ENCODE measurements at regions not wholly inside any gene's neighbourhood (a gene's known extent, or its start where the extent isn't known, plus 50 kb on each side); places are given as distances from the start of the nearest gene placed in this dataset.
"Not testable (repeated sequence)": the region's sequence is repeated elsewhere in the genome, so short reads cannot be mapped to it uniquely, and the experiment has no call there.

DNA sequence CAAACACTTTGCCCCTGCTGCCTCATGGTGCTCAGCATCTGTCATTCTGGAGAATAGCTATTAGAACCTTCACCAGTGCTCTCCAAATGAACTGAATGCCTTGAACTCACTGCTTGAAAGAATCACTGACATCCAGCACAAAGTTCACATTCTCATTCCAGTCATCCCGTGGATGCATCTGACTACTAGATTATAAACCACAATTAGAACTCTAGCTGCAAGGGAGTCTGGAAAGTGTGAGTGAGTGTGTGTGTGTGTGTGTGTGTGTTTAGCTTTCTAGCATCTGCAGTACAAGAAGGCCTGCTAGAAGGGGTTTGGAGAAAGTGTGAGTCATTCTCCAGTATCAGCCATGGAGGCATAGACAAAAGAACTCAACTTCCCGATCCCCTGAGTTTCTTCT is 71.3 kb upstream of the DYNLT3 start:
- H3K27ac ChIP-seq, result no peak overlapping the region
- TF ChIP-seq, protein P1, sequence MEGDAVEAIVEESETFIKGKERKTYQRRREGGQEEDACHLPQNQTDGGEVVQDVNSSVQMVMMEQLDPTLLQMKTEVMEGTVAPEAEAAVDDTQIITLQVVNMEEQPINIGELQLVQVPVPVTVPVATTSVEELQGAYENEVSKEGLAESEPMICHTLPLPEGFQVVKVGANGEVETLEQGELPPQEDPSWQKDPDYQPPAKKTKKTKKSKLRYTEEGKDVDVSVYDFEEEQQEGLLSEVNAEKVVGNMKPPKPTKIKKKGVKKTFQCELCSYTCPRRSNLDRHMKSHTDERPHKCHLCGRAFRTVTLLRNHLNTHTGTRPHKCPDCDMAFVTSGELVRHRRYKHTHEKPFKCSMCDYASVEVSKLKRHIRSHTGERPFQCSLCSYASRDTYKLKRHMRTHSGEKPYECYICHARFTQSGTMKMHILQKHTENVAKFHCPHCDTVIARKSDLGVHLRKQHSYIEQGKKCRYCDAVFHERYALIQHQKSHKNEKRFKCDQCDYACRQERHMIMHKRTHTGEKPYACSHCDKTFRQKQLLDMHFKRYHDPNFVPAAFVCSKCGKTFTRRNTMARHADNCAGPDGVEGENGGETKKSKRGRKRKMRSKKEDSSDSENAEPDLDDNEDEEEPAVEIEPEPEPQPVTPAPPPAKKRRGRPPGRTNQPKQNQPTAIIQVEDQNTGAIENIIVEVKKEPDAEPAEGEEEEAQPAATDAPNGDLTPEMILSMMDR (IDR thresholded peaks at IDR 0.05), result no peak
- TF ChIP-seq ZFX (IDR thresholded peaks at IDR 0.05; ENCODE audit: borderline replicate concordance), result no peak

DNA sequence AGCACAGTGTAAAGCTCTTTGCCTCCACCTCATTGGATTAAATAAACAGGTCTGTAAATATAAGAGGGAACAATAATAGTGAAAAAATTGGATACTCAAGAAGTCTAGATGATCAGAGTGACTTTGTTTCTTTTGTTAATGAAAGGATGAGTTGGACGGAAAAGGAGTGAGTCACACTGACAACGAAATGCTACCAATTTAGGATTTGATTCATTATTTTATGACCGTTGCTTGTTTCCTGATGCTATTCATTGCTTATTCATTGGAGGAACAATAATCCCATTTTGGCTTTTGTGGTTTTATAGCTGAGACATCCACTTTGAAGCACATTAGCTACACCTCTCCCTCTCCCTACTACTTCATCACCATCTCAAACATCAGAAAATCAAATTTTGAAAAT is 74.4 kb upstream of the DYNLT3 start:
- H3K27ac ChIP-seq, result no peak overlapping the region
- TF ChIP-seq, protein P1 (IDR thresholded peaks at IDR 0.05), result no peak
- TF ChIP-seq ZFX (IDR thresholded peaks at IDR 0.05; ENCODE audit: borderline replicate concordance), result no peak

DNA sequence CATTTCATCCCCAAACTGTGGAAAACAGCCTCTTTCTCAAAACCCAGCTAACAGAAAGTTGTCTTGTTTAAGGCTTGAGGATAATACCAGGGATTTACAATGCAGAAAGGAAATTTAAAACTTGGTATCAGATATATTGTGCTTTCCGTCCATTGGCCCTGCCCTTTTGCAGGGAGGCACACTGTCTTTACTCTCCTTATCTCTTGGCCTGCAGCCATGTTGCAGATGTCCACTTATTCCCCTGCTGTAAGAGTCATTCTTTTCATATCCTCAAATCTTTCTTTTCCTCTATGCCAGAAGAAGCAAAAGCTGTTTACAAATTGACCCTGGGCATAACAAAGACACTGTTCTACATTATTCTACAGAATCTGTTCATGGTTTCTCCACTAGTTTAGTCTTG is 75.6 kb upstream of the DYNLT3 start:
- TF ChIP-seq, protein P1 (IDR thresholded peaks at IDR 0.05), result no peak
- no peak for TF ChIP-seq ZFX (IDR thresholded peaks at IDR 0.05; ENCODE audit: borderline replicate concordance)
- no peak overlapping the region for H3K27ac ChIP-seq

DNA sequence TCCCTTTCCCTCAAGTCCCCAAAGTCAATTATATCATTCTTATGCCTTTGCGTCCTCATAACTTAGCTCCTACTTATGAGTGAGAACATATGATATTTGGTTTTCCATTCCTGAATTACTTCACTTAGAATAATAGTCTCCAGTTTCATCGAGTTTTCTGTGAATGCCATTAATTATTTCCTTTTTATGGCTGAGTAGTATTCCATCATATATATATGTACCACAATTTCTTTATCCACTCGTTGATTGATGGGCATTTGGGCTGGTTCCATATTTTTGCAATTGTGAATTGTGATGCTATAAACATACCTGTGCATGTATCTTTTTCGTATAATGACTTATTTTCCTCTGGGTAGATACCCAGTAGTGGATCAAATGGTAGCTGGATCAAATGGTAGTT is 78.4 kb upstream of the DYNLT3 start:
- not testable (repeated sequence) for H3K27ac ChIP-seq

DNA sequence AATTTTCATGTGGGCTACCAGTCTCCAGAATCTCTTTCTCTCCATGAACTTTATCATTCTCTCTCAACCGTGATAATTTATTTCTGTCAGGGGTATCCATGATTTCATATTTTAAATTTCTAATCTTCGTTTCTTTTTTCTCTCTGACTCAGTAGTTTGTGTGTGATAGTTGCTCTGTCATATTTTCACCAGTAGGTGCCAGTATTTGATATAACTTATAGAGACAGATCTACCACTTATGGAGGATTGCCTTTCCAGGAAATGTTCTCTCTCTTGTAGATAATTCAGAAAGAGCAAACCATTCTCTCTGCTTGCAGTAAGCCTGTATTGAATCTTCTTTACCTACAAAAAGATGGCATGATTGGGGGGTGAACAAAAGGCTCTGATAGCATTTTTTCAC is 79.3 kb upstream of the DYNLT3 start:
- no peak overlapping the region for H3K27ac ChIP-seq
- TF ChIP-seq ZFX (IDR thresholded peaks at IDR 0.05; ENCODE audit: borderline replicate concordance), result no peak
- TF ChIP-seq, protein P1 (IDR thresholded peaks at IDR 0.05), result peak; percentile 53

DNA sequence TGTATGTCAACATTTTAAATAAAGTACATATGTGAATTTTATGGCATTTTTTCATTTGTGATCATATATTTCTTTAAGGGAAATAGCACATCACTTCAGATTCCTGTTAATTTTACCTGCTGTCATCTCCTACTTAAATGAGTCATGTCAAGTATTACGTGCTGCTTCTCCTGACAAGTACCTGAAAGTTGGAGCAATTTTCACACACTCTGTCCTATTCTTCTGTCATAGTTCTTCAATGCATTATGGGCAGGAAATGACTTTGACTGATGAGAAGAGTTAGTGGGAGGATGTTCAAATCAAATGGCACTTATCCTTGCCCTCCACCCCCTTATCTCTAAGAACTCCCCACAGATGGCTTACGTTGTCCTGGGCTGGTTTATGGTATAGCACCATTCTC is 64.2 kb upstream of the SYTL5 start:
- no peak overlapping the region for H3K27ac ChIP-seq
- TF ChIP-seq ZFX (IDR thresholded peaks at IDR 0.05; ENCODE audit: borderline replicate concordance), result no peak
- TF ChIP-seq, protein P1 (IDR thresholded peaks at IDR 0.05), result no peak

DNA sequence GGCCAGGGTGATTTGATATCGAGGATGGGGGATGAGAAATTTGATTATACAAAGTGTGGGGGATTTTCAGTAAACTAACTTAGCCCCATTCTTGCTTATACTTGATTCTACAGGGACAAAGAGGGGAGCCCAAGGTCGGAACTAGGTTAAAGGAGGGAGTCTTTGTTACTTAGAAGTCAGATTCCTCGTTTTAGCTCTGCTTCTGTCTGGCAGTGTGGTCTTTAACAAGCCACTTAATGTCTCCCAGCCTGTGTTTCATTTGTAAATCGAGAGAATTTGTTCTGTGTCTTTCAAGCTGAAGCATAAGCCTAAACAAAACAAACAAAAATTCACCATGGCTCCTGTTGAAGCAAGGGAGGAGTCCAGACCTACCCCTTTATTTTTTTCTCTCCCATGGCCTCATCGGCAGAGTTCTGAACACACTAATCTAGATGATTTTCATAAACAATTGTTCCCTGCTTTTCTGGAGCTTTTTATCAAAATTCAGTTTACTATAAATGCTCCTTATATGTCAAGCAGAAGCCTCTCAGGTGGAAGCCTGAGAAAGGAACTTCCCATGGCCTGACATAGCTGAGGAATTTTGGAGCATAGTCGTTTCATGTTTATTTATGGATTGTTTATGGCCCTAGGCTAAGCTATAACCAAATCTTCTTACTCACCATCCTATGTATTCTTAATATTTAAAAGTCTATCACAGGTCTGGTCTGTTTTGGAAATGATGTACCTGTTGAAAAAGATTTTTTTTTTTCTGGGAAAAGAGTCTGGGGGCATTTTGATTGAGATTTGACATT is 62.6 kb upstream of the SYTL5 start:
- H3K27ac ChIP-seq, result no peak overlapping the region
- TF ChIP-seq, protein P1 (IDR thresholded peaks at IDR 0.05), result no peak
- TF ChIP-seq ZFX (IDR thresholded peaks at IDR 0.05; ENCODE audit: borderline replicate concordance), result no peak

DNA sequence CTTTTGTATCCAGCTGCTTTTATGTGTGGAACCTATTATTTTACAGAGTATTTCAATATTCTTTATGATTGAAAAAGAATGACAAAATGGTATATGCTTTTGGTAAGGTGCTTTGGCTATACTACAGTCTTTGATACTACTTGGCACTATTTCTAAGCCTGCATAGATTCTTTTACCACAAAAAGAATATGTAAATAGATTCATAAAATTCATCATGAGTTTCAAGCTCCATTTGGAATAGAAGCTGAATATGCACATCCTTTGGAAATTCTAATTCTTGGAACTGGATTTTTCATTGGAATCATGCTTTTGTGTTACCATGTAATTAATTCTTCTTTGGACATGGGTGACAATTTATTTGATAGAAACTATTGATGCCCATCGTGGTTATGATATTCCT is 60.2 kb upstream of the SYTL5 start:
- TF ChIP-seq ZFX (IDR thresholded peaks at IDR 0.05; ENCODE audit: borderline replicate concordance), result no peak
- TF ChIP-seq, protein P1 (IDR thresholded peaks at IDR 0.05), result no peak
- peak overlapping the region; percentile 27; the same call in 1 of the 2 replicates for H3K27ac ChIP-seq
